ENCODE measurements at regions not wholly inside any gene's neighbourhood (a gene's known extent, or its start where the extent isn't known, plus 50 kb on each side); places are given as distances from the start of the nearest gene placed in this dataset.

DNA sequence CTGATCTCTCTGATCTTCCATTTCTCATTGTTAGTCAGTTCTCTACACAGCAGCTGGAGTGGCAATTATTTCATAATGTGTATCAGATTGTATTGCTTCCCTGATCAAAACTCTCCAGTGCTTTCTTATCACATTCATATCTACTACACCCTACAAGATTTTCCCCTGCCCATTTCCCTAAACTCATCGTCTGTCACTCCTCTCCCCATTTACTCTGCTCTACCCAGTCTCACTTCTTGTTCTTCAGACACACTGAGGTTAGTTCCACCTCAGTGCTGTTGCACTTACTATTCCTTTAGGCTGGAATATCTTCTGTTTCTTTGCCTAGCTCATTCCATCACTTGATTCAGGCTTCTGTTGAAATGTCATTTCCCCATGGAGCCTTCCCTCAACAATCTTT lies 197.1 kb downstream of the SATB1 start:
- no peak for DNase-seq
- 37 to 71% (median 65%) methylated on average over 1 of the region's 1 CpG for WGBS, 5 donors
- intact Hi-C loops (cut with DNase I; ENCODE audit: low total_unique reads): no loop called here
- H3K4me3 ChIP-seq: no peak overlapping the region
- H3K27ac ChIP-seq: no peak overlapping the region
- no peaks in the 10 kb centered on the region for H3K36me3 ChIP-seq
- no peaks in the 10 kb centered on the region for H3K27me3 ChIP-seq
- H3K9me3 ChIP-seq: no peaks in the 10 kb centered on the region
- TF ChIP-seq EP300 (IDR thresholded peaks at IDR 0.05): no peak
- no peak for TF ChIP-seq CTCF (IDR thresholded peaks at IDR 0.05)
- TF ChIP-seq POLR2AphosphoS5 (IDR thresholded peaks at IDR 0.05): no peak
- no peak for TF ChIP-seq POLR2A (IDR thresholded peaks at IDR 0.05)
- no peaks in the 10 kb centered on the region for H3K4me1 ChIP-seq

DNA sequence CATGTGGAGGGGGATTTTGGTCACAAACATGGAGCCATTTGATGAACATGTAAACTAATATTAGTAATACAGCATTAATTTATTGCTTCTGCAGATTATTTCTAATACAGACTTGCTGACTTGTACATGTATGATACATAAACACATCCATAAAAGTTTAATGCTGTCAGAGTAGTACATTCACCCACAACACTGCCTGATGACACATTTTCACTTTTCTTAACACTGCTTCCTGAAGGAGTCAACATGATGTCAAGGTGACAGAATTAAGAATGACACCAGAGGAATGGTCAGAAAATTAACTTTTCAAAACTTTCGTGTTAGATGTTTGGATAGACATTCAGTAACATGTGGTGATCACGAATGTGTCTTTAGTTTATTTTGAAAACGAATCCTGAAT lies 199.4 kb downstream of the SATB1 start:
- WGBS, 5 donors: 53 to 80% (median 77%) methylated on average over 3 of the region's 3 CpGs
- Histone ChIP-seq H3K27me3 (no peaks in the 10 kb centered on the region), H3K4me3 (no peak overlapping the region), H3K9me3 (no peaks in the 10 kb centered on the region), H3K27ac (no peak overlapping the region), H3K4me1 (no peaks in the 10 kb centered on the region), H3K36me3 (no peaks in the 10 kb centered on the region)
- no peak for TF ChIP-seq POLR2AphosphoS5 (IDR thresholded peaks at IDR 0.05)
- no peak for TF ChIP-seq CTCF (IDR thresholded peaks at IDR 0.05)
- no peak for TF ChIP-seq EP300 (IDR thresholded peaks at IDR 0.05)
- TF ChIP-seq POLR2A (IDR thresholded peaks at IDR 0.05): no peak
- DNase-seq: no peak
- intact Hi-C loops (cut with DNase I; ENCODE audit: low total_unique reads): no loop called here

- TF ChIP-seq EP300 (IDR thresholded peaks at IDR 0.05): no peak
- TF ChIP-seq POLR2AphosphoS5 (IDR thresholded peaks at IDR 0.05): no peak
- no peak for TF ChIP-seq POLR2A (IDR thresholded peaks at IDR 0.05)
- no peak for TF ChIP-seq CTCF (IDR thresholded peaks at IDR 0.05)
- Histone ChIP-seq H3K4me1 (no peaks in the 10 kb centered on the region), H3K9me3 (no peaks in the 10 kb centered on the region), H3K4me3 (no peak overlapping the region), H3K27ac (no peak overlapping the region), H3K36me3 (no peaks in the 10 kb centered on the region), H3K27me3 (no peaks in the 10 kb centered on the region)
- DNase-seq: no peak
- 44 to 68% (median 63%) methylated on average over 2 of the region's 2 CpGs for WGBS, 5 donors
- intact Hi-C loops (cut with DNase I; ENCODE audit: low total_unique reads): no loop called here
Measured at GRCh38 chr3:18224426-18224825, 200.7 kb downstream of the SATB1 start.

GRCh38 chr3:18223974-18224373 lies 201.2 kb downstream of the SATB1 start:
- Histone ChIP-seq H3K9me3 (no peaks in the 10 kb centered on the region), H3K27ac (no peak overlapping the region), H3K27me3 (no peaks in the 10 kb centered on the region), H3K36me3 (no peaks in the 10 kb centered on the region), H3K4me3 (no peak overlapping the region), H3K4me1 (no peaks in the 10 kb centered on the region)
- DNase-seq: no peak
- 83 to 90% (median 88%) methylated on average over 6 of the region's 6 CpGs for WGBS, 5 donors
- TF ChIP-seq EP300 (IDR thresholded peaks at IDR 0.05) (no peak), POLR2AphosphoS5 (IDR thresholded peaks at IDR 0.05) (no peak), CTCF (IDR thresholded peaks at IDR 0.05) (no peak), POLR2A (IDR thresholded peaks at IDR 0.05) (no peak)
- intact Hi-C loops (cut with DNase I; ENCODE audit: low total_unique reads): no loop called here

All from stomach (tissue), 8 donors.